Suprapubic skin (tissue), 4 donors: ENCODE measurements at regions not wholly inside any gene's neighbourhood (a gene's known extent, or its start where the extent isn't known, plus 50 kb on each side); places are given as distances from the start of the nearest gene placed in this dataset.

Experiments
- CTCF ChIP-seq, 2 donors: fragments of 200-600 bp in 1 of 2; fragments of 450-650 bp in 1 of 2; sonication (generic) in 1 of 2; IDR thresholded peaks; one replicate each; pipeline ENCODE4 v1.5.1; 2016 to 2019; ENCODE audit warnings: antibody characterized with exemption in 2 of 2, mild to moderate bottlenecking in 1 of 2, moderate library complexity in 1 of 2
- EP300 ChIP-seq: sonication (generic); formaldehyde crosslinking; IDR thresholded peaks from one replicate; pipeline ENCODE4 v1.6.1; 2017; ENCODE audit warnings: antibody characterized with exemption
- POLR2A ChIP-seq, 2 donors: fragments of 450-650 bp; IDR thresholded peaks; one replicate each; pipeline ENCODE4 v1.6.1; 2017; ENCODE audit warnings: antibody characterized with exemption in 2 of 2, mild to moderate bottlenecking in 2 of 2, moderate library complexity in 2 of 2
- POLR2AphosphoS5 ChIP-seq, 3 donors: sonication (generic); formaldehyde crosslinking; IDR thresholded peaks; one replicate each; pipeline ENCODE4 v1.6.1; 2017; ENCODE audit warnings: antibody characterized with exemption in 3 of 3

GRCh38 chr1:58992643-58993042 lies 208.8 kb upstream of the JUN start:
- no peak for TF ChIP-seq CTCF (IDR thresholded peaks at IDR 0.05)
- TF ChIP-seq POLR2AphosphoS5 (IDR thresholded peaks at IDR 0.05): no peak
- no peak for TF ChIP-seq POLR2A (IDR thresholded peaks at IDR 0.05)
- TF ChIP-seq EP300: no peak
